Activated CD4-positive, alpha-beta T cell treated with anti-CD3 and anti-CD28 coated beads for 36 hours (primary cell): ENCODE measurements at regions not wholly inside any gene's neighbourhood (a gene's known extent, or its start where the extent isn't known, plus 50 kb on each side); places are given as distances from the start of the nearest gene placed in this dataset.

Experiments used
- ATAC-seq: fragments of 200-7000 bp; cut with Tn5 transposase; one replicate; pipeline ENCODE4 v1.10.0; 2021; ENCODE audit warnings: mild to moderate bottlenecking, moderate library complexity
- CTCF ChIA-PET: fragments of 350-600 bp; sonication (Branson Sonifier 250); formaldehyde crosslinking; loops from one replicate; lab custom pipeline; 2021; ENCODE audit warnings: antibody characterized with exemption; lab: Charles Lee
- POLR2A ChIA-PET: fragments of 350-600 bp; sonication (Branson Sonifier 250); formaldehyde crosslinking; loops from one replicate; lab custom pipeline; 2021; ENCODE audit warnings: antibody characterized with exemption, inconsistent platforms; lab: Charles Lee
- DNase-seq: peaks from one replicate; pipeline ENCODE4 v3.0.0-alpha.2; 2020
- H3K27ac Mint-ChIP-seq: one replicate; pipeline ENCODE4 v1.8.0; 2021; ENCODE audit warnings: mixed read lengths
- H3K27me3 Mint-ChIP-seq: one replicate; pipeline ENCODE4 v1.8.0; 2021; ENCODE audit warnings: mixed read lengths
- H3K36me3 Mint-ChIP-seq: one replicate; pipeline ENCODE4 v1.8.0; 2021; ENCODE audit warnings: low read depth, mixed read lengths
- H3K4me1 Mint-ChIP-seq: one replicate; pipeline ENCODE4 v1.8.0; 2021; ENCODE audit warnings: mixed read lengths
- H3K4me3 Mint-ChIP-seq: one replicate; pipeline ENCODE4 v1.8.0; 2021; ENCODE audit warnings: mild to moderate bottlenecking, moderate library complexity, mixed read lengths
- H3K9me3 Mint-ChIP-seq: one replicate; pipeline ENCODE4 v1.8.0; 2021; ENCODE audit warnings: low read depth, mixed read lengths
- intact Hi-C, 2 experiments: fragments of 100-400 bp; cut with DNase I in 1 of 2; cut with micrococcal nuclease in 1 of 2; formaldehyde crosslinking; loops; one replicate each; pipeline versions ENCODE4 v1.14.2 to v1.15.1; 2022 to 2024; cut with DNase I, micrococcal nuclease

DNA sequence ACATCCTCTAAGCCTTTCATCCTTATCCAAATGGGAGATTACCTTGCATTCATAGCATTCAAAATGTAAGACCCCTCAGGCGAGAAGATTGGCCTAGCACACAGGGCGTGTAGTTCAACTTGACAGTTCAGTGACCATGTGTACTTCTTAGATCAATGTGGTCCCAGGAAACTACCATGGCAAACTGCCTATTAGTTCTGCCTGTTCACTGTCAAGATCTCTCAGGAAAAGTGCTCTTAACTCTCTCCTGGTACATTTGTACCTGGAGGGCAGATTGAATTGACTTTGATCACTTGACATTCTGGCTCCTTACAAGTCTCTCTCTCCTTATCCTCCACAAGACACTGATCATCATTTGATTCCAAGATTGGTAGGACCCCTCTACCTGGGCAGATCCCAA is 122.4 kb downstream of the CDC7 start:
- Mint-ChIP-seq H3K36me3 (no peaks in the 10 kb centered on the region), H3K4me3 (no peak overlapping the region), H3K9me3 (no peaks in the 10 kb centered on the region), H3K27ac (no peak overlapping the region), H3K27me3 (no peaks in the 10 kb centered on the region), H3K4me1 (no peaks in the 10 kb centered on the region)
- POLR2A ChIA-PET = no interaction called here
- intact Hi-C loops = no loop called here
- CTCF ChIA-PET = interaction anchor here (0.6 kb wide), 1 partner anchor 56 kb away, joined by 3 read pairs; no protein-coding TSS in a partner anchor
- ATAC-seq (no peak), DNase-seq (no peak)

DNA sequence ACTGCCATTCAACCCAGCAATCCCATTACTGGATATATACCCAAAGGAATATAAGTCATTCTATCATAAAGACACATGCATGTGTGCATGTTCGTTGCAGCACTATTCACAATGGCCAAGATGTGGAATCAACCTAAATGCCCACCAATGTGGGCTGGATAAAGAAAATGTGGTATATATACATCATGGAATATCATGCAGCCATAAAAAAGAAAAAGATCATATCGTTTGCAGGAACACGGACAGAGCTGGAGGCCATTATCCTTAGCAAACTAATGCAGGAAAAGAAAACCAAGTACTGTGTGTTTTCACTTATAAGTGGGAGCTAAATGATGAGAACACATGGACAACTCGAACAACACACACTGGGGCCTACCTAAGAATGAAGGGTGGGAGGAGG is 123.7 kb downstream of the CDC7 start:
- Mint-ChIP-seq H3K27me3 (no peaks in the 10 kb centered on the region), H3K27ac (no peak overlapping the region), H3K36me3 (no peaks in the 10 kb centered on the region), H3K9me3 (no peaks in the 10 kb centered on the region), H3K4me1 (no peaks in the 10 kb centered on the region), H3K4me3 (no peak overlapping the region)
- no peak for ATAC-seq
- intact Hi-C loops = no loop called here
- no peak for DNase-seq
- POLR2A ChIA-PET = no interaction called here
- CTCF ChIA-PET = interaction anchor here (1.0 kb wide), 1 partner anchor 67 kb away, joined by 5 read pairs; no protein-coding TSS in a partner anchor
